DMS153 (cell line): ENCODE measurements at regions not wholly inside any gene's neighbourhood (a gene's known extent, or its start where the extent isn't known, plus 50 kb on each side); places are given as distances from the start of the nearest gene placed in this dataset.

Source experiments
- DNase-seq: peaks from one replicate; lab custom pipeline; 2025; lab: John Stamatoyannopoulos, UW

DNA sequence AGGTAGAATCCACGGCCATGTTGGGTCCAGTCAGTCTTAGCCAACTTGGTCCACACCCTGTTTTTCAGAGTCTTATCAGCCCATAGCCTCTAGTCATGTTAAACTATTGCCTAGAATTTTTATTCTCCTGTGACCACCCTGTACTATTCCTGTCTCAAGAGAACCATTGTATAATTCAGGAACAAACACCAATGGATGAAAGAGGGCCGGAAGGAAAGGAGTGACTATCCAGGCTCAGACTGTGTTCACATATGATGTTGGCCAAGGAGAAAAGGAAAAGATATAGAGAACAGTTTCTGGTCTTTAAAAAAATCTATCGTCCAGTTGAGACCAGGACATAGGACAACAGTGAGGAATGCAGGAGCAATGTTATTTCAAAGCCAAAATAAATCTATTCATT lies 82.9 kb upstream of the SETBP1 start:
- no peak for DNase-seq

- no peak for DNase-seq
Measured at GRCh38 chr18:44598514-44598913, 82.2 kb upstream of the SETBP1 start.

DNA sequence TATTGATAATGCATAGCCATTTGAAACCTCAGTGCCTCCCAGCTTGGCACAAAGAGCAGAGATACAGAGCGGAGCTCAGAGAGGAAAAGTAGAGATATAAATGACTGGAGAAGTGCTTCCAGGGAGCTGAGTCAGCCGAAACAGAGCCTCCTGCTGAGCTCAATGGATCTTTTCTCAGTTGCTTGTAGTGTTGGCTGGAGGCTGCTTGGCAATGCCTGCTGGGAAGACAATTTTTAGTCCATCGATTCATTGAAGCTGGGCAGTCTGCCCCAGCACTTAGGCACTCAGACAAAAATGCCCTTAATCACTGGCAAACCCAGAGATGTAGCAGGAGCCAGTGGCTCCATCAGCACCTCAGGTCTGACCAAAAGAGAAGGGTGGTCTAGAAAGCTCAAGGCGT lies 81.3 kb upstream of the SETBP1 start:
- DNase-seq, result no peak

DNA sequence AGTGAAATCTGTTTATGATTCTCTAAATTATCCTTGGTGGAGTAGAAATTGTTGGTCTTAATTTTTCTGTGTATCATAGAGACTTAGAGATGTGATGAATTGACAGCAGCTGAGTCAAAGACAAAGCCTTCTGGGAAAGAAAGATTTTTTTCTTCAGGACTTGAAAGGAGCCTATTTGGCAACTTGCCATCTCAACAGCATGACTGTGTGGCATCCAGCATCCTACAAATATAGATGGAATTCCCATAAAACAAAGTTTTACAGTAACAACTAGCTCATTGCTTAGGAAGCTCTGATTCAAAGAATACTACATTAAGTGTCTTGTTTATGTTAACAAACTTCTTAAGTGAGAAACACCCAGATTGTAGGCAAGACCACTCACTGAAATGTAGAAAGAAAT lies 79.2 kb upstream of the SETBP1 start:
- DNase-seq, result no peak

DNA sequence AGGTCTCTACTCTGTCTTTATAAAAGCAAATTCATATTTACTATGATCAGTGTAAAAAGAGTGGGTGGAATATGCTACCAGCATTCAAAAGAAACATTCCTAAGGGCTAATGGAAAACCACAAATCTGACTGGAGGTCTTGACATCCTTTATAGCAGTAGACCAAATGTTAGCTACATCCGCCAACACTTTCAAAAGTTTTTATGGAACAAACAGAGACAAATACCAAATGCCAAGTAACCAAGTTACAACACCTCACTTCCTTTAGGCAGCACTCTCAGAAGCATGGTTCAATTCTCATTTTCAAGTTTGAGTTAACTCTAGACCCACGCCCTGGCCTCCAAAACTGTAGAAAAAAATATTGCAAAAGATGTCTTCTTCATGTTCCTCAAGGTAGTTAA lies 78.3 kb upstream of the SETBP1 start:
- DNase-seq, result no peak

GRCh38 chr18:44602845-44603244 lies 77.8 kb upstream of the SETBP1 start:
- no peak for DNase-seq

DNA sequence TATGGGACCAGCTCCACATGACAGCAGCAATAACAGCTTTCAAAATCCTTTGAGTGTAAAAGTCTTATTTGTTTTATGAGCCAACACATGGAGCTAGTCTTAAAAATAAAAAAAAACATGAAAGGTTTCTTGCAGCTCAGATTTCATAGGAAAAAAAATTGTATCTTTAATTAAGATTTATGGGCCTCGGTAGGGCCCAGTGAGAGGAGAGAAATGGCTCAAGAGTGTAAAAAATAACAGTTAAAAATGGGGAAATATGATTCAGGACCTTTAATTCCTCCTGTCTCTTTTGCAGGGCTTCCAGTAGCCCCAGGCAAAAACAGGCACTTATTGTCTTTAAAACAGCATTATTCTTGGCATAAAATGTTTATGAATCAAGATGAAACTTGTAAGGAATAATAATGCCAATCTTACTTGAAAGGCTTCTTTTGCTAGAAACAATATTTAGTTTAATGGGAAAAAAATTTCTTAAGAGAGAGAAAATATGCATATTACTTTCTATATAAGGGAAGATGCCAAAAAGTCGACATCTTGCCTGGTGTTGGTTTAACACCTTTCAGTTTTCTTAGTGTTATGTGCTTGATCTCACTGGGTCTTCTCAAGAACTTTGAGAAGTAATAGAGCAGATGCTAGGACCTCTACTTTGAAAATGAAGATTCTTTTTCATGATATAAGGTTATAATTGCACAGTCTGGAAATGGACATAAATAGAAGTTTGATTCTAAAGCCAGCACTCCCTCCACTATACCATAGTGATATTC lies 71.3 kb upstream of the SETBP1 start:
- no peak for DNase-seq

DNA sequence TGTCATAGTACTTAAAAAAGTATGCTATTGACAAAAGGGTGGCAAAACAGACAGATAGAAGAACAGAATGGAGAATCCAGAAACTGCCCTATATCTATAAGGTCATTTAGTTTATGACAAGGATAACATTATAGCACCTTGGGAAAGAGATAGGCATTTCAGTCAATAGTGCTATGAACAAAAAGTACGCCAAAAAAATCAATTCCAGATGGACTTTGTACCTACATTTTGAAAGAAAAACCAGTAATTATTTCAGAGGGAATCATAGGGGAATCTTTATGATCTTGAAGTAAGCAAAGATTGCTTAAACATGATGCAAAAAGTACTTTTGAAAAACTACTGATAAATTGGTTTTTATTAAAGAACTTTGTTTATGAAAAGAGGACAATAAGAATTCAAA lies 59.9 kb upstream of the SETBP1 start:
- no peak for DNase-seq

- no peak for DNase-seq
Measured at GRCh38 chr18:44624052-44624451, 56.6 kb upstream of the SETBP1 start.

DNA sequence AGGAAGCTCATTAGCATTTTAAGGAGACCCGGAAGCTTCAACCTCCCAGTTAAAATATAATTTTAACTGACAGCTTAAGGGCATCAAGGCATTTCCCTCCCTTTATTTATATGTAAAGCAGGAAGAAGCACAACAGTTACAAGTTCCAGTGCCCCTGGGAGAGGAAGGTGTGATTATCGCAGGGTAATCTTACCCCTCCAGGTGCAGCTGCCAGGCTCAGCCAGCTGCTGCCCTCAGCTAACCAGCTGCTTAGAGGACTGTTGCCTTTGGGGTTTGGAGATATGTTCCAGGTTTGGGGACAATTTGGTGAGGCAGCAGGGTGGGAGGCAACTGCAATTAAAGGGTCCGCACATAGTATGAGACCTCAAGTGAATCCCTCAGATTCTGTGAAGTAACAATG lies 55.3 kb upstream of the SETBP1 start:
- DNase-seq, result no peak

DNA sequence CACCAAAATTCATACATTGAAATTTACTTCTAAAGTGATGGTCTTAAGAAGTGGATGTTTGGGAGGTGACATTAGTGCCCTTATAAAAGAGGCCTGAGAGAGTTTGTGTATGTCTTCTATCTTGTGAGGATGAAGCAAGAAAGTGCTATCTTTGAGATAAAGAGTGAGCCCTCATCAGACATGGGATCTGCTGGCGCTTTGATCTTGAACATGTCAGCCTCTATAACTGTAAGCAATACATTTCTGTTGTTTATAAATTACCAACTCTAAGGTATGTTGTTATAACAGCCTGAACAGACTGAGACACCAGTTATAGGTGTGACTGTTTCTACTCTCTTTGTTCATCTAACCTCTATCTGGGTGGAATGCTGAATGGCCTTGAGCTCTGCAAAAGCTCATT lies 54.5 kb upstream of the SETBP1 start:
- DNase-seq, result no peak

DNA sequence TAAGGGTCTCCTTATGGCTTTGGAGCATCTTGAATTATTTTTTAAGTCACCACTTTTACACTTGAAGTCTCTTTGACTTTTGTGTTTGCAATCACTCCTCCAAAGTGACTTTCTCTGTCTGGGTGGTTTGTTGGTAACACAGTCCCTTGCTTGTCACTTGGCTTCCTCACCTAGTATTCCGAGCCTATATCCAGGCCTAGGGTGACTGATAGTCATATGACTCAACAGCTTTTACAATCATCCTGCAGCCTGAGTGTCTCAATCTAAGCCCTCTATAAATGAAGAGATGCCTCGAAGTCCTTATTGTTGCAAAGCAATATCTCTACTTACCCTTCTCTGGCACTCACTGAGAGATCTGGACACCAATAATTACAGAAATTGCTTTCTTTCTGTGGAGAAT lies 53.9 kb upstream of the SETBP1 start:
- no peak for DNase-seq

GRCh38 chr18:44627280-44627679 lies 53.4 kb upstream of the SETBP1 start:
- DNase-seq, result no peak

- no peak for DNase-seq
Measured at GRCh38 chr18:44629406-44629805, 51.3 kb upstream of the SETBP1 start.

GRCh38 chr18:44630118-44630517 lies 50.6 kb upstream of the SETBP1 start:
- no peak for DNase-seq
